HG02938 (cell line): ENCODE measurements at regions not wholly inside any gene's neighbourhood (a gene's known extent, or its start where the extent isn't known, plus 50 kb on each side); places are given as distances from the start of the nearest gene placed in this dataset.
"Not testable (repeated sequence)": the region's sequence is repeated elsewhere in the genome, so short reads cannot be mapped to it uniquely, and the experiment has no call there.

Experiments
- ATAC-seq: cut with Tn5 transposase; IDR thresholded peaks from one replicate; pipeline ENCODE4 v1.9.1; 2021; ENCODE audit warnings: mild to moderate bottlenecking, moderate library complexity; ENCODE audit not compliant: unreplicated experiment

DNA sequence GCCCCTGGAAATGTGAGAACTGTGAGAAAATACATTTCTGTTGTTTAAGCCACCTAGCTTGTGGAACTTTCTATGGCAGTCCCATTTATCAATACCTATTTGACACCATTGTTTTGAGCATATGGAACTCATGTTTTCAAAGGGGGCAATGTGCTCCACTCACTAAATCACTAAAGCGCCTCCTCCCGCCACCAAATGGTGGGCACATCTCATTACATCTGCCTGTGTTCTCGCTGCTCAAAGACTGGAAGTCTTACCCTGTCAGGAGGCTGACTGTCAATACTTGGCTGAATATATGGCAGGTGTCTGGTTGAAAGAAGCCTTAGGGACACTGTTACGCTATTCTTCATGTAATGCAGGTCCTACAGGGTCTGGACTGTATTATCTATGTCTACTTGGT lies 767.7 kb downstream of the TSN start:
- ATAC-seq = no peak

DNA sequence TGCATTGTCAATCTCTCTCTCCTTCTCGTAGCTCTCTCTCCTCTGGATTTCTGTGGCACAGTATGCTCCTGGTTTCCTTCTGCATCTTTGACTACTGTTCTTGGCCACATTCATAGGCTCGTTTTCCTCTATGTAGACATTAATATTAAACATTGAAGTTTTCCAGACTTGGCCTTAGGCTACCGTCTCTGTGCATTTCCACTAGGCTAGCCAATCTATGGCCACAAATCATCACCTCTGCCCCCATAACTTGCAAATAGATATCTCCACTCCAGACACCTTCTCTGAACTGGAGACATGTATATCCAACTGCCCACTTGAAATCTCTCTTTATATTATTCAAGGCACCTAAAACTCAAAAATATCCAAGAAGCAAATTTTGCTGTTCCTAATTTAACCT lies 768.5 kb downstream of the TSN start:
- ATAC-seq = no peak

DNA sequence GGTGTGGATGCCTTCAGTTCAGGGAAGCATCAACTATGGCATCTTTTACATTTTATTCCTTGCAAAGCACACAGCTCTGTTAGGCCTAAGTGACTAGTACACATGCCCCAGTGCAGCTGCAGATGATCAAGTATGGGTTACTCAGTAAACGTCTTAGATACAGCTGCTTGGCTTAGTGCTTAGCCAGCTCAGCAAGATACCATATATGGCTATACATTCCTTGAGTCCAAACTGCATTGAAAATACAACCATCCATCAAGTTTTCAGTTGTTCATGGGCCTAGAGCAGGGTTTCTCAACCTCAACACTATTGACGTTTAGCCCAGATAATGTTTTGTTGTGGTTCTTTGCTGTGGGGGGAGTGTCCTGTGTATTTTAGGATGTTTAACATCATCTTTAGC lies 769.9 kb downstream of the TSN start:
- no peak for ATAC-seq

DNA sequence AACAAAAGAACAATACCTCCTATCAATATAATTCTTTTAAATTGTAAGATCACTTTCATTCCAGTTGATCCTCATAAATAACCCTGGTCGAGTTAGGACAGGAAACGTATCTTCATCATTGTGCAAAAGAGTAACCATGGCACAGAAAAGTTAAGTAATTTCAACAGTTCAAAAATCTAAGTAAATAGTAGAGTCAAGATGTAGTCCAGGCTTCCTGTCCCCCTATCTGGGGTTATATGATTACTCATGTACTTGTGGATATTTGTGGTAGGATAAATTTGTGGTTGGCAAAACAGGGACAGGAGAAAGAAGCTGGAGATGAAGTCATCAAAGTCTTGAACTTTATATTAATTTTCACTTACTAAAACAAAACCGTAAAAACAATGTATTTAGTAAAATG lies 772.6 kb downstream of the TSN start:
- no peak for ATAC-seq

DNA sequence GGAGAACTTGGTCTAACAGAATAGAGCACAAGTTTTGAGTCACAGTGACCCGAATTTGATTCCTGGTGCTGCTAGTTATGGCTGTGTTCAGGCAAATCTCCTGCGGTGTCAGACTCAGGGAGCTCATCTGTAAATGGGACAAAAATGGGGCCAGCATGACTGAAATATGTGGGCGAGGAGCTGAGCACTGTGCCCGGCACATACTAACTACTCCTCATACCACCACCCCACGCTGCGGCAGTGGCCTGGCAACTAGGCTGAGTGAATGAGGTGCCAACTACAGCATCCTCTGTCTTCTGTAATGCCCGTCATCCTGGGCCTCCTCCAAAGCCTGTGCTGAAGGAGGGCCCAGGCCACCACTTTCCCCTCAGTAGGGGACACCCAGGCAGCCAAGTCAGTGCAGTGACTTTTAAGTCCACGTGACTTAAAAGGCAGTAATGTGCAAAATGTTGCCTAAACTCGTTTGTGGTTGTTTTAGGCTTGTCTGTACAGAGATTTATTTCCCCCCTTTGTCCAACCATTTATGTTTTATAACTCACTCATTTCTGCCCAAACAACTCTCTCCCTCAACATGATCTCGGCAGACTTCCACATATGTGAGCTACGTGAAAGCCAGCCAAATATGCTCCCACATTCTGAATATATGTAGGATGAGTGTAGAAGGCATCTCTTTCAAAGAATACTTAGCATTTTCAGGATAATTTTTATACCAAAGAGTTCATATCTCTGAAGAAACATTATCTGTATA lies 773.7 kb downstream of the TSN start:
- no peak for ATAC-seq

DNA sequence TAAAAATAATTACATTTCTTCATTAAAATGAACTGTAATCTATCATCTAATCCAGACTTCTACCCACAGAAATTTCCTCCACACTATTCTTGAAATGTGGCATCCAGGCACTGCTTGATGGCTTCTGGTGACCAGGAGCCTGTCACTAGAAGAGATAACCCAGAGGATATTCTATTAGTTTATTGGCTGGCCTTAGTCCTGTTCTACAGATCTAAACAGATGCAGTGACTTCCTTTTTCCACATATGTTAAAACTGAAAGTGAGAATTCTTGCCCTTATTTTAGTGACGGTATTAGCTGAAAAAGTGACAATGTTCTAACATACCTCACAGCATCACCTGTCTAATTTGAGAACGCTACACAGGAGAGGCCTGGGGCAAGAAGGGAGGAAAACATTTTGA lies 775.4 kb downstream of the TSN start:
- ATAC-seq = no peak

DNA sequence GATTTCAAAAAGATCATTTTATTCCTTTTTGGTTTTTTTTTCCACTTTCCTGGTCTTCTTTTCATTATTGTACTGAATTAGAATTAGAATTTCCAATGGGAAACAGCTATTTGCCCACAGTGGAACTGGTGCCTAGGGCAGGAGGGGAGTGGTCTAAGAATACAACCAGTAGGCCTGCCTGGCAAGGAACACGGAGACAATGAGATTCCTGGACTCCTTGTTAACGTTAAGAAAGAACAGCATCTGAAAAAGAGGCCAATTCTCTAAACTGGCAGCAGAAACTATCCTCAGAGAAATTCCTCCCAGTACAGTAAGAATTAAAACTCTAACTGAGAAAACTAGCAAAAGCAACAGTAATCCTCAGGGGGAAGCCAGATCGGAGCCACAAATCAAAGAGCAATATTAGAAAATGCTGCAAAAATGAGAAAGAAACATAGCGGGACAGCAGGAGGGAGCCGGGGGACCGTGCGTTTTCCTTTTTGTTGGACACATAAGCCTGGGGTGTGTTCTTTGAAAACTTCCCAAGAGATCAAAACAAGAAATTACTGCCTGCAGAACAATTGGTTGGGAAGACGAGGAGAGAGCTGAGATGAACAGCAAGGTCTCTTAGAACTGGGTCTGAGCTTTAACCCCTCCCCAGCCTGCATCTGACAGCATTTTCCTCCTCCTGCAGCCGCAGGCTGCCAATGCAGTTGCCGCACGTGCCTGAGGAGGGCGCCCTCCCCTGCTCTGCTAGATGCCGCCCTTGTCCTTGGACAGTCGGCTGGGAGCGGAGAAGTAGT lies 776.0 kb downstream of the TSN start:
- no peak for ATAC-seq

DNA sequence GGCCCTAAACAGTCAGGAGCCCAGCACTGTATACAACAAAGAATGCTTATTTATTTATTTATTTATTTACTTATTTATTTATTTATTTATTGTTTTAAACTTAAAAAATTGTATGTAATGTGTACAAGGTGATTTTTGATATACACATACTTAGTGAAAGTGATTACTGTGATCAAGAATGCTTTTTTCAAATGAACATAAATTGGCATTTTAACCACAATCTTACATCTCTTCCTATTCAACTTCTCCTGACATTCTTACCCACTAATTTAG lies 776.6 kb downstream of the TSN start:
- ATAC-seq = no peak

DNA sequence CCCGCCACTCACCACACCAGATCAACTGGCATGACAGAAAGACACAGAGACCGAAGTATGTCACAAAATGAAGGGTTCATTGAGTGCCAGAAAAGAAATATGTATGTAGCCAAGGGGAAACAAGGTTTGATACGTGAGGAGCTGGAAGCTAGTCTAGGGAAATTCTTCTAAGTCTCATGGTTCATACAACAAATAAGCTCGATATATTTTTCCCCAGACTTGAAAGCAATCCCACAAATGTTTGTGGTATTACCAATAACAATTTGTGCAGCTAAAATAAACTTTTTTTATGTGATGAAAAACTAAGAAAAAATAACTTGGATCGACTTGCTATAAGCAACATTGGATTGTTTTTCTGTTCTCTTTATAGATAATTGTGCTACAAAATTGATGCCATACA lies 777.0 kb downstream of the TSN start:
- no peak for ATAC-seq

DNA sequence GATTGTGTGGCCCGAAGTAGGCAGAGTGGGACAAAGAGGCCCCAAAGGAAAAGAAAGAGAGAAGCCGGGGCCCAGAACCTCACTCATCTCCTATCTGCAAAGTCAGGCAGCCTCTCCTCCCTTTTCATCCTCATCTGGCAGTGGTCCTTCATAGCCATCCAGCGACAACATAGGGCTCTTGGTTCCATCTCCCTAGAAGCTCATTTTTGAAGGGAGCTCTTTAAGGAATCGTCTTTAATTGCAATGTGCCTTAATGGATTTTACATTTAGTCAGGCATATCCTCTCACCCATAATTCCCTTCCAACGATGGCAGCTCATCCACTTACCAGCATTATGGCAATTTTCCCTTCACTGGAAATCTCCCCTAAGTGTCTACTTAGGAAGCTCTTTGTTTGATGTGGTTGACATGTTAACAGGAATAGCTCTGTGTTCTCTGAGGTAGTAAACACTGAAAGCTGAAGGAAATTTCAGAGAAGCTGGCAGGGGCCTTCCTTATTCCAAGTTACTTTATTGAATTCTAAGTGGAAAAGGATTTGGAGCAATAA lies 780.6 kb downstream of the TSN start:
- no peak for ATAC-seq

DNA sequence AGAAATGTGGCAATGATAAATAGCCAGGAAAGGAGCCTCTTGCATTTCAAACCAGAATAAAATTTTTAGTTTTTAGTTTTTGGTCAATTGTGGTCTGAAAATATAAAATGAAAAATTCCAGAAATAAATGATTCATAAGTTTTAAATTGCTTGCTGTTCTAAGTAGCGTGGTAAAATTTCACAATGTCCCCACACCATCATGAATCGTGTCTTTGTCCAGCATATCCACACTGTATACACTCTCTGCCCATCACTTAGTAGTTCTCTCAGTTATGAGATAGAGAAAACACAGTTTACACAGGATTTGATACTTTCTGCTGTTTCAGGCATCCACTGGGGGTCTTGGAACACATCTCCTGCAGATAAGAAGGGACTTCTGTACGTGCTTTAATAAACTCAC lies 783.9 kb downstream of the TSN start:
- no peak for ATAC-seq

DNA sequence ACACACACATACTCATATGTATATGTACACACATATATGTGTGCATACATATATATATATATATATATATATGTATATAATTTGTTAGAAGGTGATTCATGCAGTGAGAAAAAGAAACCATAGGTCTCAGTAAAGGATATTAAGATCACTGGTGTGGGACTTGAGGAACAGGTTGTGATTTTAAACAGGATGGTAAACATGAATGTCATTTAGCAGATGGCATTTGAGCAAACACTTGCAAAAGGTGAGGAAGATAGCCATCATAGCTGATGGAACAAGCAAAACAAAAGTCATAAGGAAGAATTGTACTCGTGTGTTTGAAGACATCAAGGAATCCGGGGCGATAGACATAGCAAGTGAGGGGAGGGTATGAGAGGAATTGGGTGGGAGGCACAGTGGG lies 784.5 kb downstream of the TSN start:
- no peak for ATAC-seq

DNA sequence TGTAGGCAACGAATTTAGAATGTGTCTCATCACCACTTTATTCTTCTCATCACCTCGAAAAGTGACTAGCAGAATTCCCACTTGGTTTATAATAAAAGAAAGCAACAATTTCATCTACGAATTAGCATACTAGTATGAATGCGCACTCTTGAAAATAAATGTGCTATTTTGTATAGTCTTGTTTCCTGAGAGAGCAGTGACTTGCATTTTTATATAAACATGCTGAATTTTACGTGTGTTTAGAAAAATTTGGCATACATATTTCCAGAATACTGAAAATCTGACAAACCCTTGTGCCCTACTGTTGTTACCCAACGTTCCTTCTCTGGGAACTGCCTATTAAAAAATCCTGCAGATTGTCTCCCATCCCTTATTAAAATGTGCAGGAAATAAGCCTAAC lies 786.8 kb downstream of the TSN start:
- ATAC-seq = no peak

DNA sequence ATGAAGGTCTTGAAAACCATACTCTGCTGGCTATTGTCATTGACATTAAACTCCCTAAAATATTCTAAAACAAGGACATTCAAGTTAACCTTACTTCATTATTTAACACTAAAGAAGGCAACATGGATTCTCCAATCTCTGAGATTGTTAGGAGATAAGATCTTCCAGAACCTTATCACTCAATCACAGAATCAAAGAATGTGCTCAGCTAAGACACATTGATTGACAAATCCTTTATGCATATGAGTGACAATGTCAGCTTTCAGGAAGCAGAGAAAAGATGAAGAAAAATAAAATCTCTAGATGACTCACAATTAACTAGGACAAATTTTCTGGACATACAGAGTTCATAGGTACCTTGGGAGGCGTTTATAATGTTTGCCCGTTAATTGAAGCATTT lies 787.2 kb downstream of the TSN start:
- ATAC-seq = no peak

DNA sequence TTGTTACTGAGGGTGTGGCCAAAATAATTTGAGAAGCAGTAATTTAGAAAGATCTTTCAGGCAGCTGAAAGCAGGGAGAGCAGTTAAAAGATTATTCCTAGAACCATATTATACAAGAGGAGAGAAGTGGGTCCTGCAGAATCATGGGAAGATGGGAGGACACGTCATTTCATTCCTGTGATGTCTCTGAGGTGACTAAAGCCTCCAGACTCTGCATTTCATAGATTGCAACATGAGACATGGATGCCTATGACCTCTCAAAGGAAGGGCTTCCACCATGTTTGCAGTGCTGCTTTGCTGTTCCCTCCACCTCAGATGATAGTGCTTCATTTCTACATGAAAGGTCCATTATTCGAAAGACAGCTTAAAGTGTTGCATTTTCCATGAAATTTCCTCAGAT lies 788.4 kb downstream of the TSN start:
- ATAC-seq = no peak

DNA sequence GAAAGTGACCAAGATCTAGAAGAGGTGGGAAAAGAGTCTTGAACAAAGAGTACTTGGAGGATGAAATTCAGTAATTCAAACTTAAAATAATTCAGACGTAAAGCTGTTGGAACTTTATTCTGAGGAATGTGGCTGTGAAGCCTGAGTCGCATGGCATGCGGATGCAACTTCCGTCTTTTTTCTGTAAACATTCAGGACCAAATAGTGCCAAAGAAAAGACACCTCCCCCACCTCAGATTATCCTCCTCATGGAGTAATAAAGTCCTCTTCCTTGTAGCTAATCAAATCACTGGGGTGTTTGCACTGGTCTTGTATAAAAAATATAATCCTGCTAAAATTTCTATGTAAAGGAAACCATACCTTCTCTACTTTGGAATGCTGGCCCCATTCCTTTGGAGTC lies 790.4 kb downstream of the TSN start:
- ATAC-seq = no peak

DNA sequence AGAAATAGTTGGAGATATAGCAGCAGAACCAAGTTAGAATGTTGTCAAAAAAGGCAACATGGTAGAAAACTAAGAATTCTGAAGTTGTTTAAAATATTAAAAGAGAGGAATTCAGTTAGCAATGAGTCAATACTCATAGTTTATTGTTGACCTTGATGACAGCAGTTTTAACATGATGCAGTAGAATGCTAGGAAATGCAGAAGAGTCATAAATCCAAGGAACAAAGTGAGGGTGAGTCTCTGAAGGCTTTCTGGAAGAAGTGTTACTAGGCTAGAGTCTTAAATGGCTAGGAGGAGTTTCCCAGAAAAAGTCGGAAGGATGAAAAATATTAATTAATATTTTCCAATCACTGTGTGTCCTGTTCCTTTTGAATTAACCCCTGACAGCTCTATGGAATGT lies 807.3 kb downstream of the TSN start:
- ATAC-seq = no peak

DNA sequence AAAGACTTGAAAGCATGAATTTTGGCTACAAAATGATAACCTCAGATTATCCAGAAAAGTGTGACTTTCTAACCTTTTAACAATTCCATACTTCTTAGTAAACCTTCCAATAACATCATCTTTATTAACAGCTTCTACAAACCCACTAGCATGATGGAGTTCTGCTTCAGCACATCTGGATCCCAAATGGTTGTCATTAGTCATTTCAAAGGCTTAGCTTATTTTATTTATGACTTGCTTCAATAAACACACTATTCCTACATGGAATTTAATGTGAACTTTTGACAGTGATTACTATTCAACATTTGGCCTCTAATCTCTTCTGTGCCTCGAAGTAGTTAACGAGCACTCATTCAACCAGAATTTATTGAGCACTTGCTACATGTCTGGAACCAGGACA lies 808.3 kb downstream of the TSN start:
- ATAC-seq = no peak

DNA sequence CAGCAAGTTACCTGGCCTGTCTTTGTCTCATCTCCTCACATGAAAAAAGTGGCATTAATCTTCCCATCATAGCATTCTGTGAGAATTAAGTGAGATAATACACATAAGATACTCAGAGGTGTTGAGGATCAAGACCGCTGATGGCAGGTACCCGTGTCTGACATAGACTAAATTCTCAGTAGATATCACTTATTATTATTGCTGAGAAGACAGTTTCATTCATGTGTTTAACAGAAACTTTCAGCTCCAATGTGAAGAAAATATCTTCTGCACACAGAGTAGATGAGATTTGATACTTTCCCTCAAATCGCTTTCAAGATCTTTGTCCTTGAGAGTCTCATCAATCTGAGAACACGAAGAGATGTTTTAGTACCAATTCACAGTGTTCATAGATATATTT lies 809.4 kb downstream of the TSN start:
- no peak for ATAC-seq

DNA sequence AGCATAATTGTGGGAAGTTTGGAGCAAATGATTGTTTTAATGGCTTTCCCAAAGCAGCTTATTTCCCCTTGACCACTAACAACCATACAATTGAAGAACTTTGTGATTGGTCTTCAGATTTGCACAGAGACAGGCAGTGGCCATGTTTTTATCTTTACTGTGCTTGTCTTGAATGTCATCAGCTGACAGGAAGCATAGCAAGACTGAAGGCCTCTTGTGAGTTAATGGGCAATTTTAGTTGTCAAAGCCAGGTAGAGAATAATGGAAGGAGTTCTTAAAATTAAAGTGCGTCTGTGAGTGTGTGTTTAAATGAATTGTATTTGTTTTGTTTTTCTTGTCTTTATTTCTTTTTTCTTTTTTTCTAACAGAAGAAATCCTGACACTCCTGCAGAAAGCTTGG lies 809.9 kb downstream of the TSN start:
- no peak for ATAC-seq

DNA sequence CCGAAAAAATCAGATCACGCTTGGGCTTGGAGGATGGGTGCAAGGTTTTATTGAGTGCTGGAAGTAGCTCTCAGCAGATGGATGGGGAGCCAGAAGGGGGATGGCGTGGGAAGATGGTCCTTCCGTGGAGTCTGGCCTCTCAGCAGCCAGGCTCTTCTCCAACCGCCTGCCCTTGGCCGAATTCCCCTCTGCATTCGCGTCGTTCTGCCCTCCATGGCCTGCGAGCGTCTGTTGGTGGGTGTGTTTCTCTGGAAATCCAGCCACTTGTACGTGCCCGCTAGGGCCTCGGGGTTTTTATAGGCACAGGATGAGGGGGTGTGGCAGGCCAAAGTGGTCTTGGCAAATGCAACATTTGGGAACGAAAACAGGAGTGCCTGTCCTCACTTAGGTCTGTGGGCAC lies 815.2 kb downstream of the TSN start:
- no peak for ATAC-seq

DNA sequence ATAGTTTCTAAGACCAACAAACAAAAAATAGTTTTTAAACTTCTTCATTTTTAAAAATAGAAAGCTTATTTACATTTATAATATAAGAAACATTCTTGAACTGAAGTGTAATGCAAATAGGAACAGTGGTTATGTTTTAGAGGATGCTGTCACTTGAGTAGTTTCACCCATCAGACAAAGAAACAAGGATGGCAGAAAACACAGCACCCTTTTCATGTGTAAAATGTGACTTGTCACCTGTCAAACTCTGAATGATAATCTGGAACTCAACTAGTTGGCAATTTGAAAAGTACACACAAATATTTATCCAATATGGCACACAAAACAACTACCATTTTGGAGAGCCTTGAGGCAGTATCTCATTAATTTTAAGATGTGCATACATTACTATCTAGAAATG lies 816.0 kb downstream of the TSN start:
- ATAC-seq = not testable (repeated sequence)

DNA sequence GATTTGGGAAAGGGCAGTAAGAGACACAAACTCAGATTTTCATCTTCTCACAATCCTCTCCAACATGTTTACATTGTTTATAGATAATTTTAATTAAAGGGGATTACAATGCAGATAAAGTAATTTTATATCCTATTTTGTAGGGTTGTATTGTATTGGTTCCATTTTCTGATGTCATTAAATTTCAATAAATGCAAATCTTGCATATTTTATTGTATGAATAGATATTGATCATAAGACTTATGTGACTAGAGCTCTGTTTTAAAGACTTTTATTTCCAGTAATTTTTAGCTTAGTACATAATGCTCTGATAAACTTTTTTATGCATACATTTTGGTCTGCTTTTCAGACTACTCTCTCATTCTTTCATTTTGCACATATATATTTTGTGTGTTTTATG lies 819.6 kb downstream of the TSN start:
- no peak for ATAC-seq
